Psoas muscle (tissue), 7 donors: ENCODE measurements at regions not wholly inside any gene's neighbourhood (a gene's known extent, or its start where the extent isn't known, plus 50 kb on each side); places are given as distances from the start of the nearest gene placed in this dataset.

Experiments
- ATAC-seq, 4 donors: fragments of 200-7000 bp; cut with Tn5 transposase; one replicate each; pipeline ENCODE4 v1.9.1; 2020; ENCODE audit warnings: moderate library complexity in 3 of 4, mild to moderate bottlenecking in 2 of 4
- DNase-seq, 2 donors: peaks; one replicate each; pipeline ENCODE4 v3.0.0-alpha.2; 2020
- H3K27ac ChIP-seq: fragments of 200-600 bp; one replicate; pipeline ENCODE4 v1.8.0; 2022
- H3K27me3 ChIP-seq, 3 donors: fragments of 200-600 bp in 1 of 3; one replicate each; pipeline versions ENCODE4 v1.6.1 to v1.8.0; 2013 to 2022; ENCODE audit warnings: low read length in 2 of 3, mild to moderate bottlenecking in 2 of 3, moderate library complexity in 1 of 3; ENCODE audit not compliant: insufficient read depth in 3 of 3
- H3K36me3 ChIP-seq, 2 donors: fragments of 200-600 bp in 1 of 2; one replicate each; pipeline versions ENCODE4 v1.6.1 to v1.8.0; 2013 to 2022; ENCODE audit warnings: low read depth in 1 of 2, mild to moderate bottlenecking in 1 of 2, moderate library complexity in 1 of 2; ENCODE audit not compliant: insufficient read depth in 1 of 2
- H3K4me1 ChIP-seq: fragments of 200-600 bp; one replicate; pipeline ENCODE4 v1.8.0; 2022
- H3K4me3 ChIP-seq: fragments of 200-600 bp; one replicate; pipeline ENCODE4 v1.8.0; 2022; ENCODE audit warnings: mild to moderate bottlenecking
- H3K9me3 ChIP-seq: fragments of 200-600 bp; one replicate; pipeline ENCODE4 v1.8.0; 2022
- WGBS, 3 donors: extraction: QIAGEN DNeasy Blood & Tissue Kit; methylation state at CpG; one replicate each; pipeline versions ENCODE4 v1.1.6 to v1.1.7; 2013; 5-methylcytosine and 5-hydroxymethylcytosine counted together
- intact Hi-C, 2 donors: fragments of 100-400 bp; cut with DNase I; formaldehyde crosslinking; loops; one replicate each; pipeline versions ENCODE4 v1.11.0 to v1.14.2; 2022
- TF ChIP-seq, protein P1 (sequence below): fragments of 200-600 bp; IDR thresholded peaks from one replicate; pipeline ENCODE4 v1.8.0; 2022; ENCODE audit warnings: antibody characterized with exemption
- donor health status: healthy with polysubstance abuse.
- donor health status: DM: no; HTN: no; CAD: no; lungs with moderate emphysema.
- donor health status: Bipolar disorder and iron deficiency.
- donor health status: healthy.
- donor health status: DM: yes; HTN: yes; CAD: no.
- donor health status: DM: no; HTN: no; CAD: no.
- donor health status: DM: yes; HTN: yes; CAD: no.

DNA sequence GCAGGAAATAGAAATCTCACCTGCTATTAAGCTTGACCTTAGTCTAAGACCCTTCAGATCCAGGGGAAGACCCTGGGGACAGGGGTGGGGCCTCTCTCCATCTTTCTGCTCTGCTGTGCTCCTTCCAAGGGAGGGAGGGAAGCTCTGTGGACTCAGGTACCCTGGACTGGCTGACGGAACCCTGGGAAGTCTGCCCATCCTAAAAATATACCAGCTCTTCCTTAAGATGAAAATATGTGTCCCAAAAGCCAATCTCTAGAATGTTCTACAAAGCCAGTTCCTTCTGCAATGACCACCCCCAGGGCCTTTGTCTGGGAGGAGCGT lies 73.7 kb downstream of the RTL6 start:
- intact Hi-C loops, result no loop called here

DNA sequence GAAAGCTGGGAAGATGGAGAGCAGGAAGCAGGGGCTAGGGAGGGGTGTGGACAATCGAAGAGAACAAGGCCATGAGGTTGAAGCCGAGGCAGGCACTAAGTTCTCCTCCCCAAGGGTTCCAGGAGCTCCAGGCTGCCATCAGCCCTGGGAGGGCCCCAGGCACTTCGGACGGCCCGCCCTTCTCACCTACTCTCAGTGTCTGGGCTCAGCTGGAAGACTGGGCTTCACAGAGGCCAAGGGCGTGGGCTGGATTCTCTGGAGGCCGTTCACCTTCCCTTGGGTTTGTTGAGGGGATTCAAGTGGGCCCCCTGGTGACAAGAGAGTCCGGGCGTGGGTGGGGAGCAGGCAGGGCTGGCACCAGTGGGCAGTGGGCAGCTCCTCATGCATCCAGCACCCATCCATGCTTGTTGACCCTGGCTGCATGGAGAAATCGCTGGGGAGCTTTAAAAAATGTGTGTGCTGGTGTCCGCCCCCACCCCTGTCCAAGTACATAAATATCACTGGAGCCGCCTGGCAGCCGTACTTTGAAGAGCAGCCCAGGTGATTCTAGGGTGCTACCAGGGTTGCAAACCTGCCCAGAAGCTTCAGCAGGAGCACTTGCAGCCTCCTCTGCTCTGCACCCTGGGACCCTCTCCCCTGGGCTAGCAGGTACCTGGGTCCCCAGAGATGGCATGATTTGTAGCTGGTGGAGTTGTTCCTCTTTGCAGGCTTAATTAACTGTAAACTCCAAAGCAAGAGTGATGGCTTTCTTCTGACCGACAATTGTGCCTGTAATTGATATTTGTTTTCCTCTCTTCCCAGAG lies 74.3 kb downstream of the RTL6 start:
- 68 to 74% (median 71%) methylated on average over 14 of the region's 14 CpGs for WGBS, 3 donors
- no peaks in the 10 kb centered on the region for H3K4me1 ChIP-seq
- no peak for ATAC-seq

More for the DNA sequence above, 73.7 kb downstream of the RTL6 start:
- Histone ChIP-seq H3K36me3 (no peaks in the 10 kb centered on the region), H3K27me3 (peaks cover 0 to 44% (median 12%) of the 10 kb centered on the region in 3 donors), H3K4me1 (no peaks in the 10 kb centered on the region), H3K27ac (no peak overlapping the region), H3K4me3 (no peak overlapping the region), H3K9me3 (peaks cover 4% of the 10 kb centered on the region)
- TF ChIP-seq, protein P1, sequence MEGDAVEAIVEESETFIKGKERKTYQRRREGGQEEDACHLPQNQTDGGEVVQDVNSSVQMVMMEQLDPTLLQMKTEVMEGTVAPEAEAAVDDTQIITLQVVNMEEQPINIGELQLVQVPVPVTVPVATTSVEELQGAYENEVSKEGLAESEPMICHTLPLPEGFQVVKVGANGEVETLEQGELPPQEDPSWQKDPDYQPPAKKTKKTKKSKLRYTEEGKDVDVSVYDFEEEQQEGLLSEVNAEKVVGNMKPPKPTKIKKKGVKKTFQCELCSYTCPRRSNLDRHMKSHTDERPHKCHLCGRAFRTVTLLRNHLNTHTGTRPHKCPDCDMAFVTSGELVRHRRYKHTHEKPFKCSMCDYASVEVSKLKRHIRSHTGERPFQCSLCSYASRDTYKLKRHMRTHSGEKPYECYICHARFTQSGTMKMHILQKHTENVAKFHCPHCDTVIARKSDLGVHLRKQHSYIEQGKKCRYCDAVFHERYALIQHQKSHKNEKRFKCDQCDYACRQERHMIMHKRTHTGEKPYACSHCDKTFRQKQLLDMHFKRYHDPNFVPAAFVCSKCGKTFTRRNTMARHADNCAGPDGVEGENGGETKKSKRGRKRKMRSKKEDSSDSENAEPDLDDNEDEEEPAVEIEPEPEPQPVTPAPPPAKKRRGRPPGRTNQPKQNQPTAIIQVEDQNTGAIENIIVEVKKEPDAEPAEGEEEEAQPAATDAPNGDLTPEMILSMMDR, result no peak
- 45 to 56% (median 52%) methylated on average over 2 of the region's 2 CpGs for WGBS, 3 donors
- no peak for DNase-seq
- ATAC-seq, result no peak

DNA sequence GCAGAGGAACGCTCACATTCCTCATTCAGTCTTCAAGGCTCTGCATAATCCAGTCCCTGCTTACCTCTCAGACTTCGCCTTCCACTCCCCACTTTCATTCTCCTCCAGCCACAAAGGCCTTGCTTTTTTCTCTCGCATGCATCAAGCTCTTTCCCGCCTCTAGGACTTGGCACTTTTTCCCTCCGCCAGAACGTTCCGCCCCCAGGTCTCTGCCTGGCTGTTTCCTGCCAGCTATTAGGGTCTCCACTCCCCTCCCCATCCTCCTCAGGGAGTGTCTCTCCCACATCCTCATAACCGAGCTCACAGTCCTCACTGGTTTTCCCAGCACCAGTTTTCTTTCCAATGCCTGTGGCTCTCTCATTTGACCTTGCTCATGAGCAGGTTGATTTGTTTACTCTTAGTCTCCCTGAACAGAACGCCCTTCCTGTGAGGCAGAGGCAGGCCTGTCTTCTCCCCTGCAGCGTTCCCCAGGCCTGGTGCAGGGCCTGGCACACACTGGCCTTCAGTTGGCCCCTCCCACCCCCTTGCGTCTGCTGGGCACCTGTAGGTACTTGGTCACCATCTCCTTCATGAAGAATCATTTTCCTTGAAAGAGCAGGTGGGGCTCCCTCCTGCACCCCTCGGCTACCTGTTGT lies 75.2 kb downstream of the RTL6 start:
- TF ChIP-seq, protein P1, result no peak
- intact Hi-C loops, result no loop called here
- no peak for DNase-seq
- 64 to 68% (median 66%) methylated on average over 12 of the region's 12 CpGs for WGBS, 3 donors
- H3K36me3 ChIP-seq, result no peaks in the 10 kb centered on the region
- H3K4me3 ChIP-seq, result no peak overlapping the region
- H3K9me3 ChIP-seq, result peaks cover 10% of the 10 kb centered on the region
- peaks cover 0 to 39% (median 11%) of the 10 kb centered on the region in 3 donors for H3K27me3 ChIP-seq
- no peak for ATAC-seq
- no peak overlapping the region for H3K27ac ChIP-seq
- H3K4me1 ChIP-seq, result no peaks in the 10 kb centered on the region

More for the DNA sequence above, 74.3 kb downstream of the RTL6 start:
- TF ChIP-seq, protein P1, result no peak
- intact Hi-C loops, result no loop called here
- H3K27ac ChIP-seq, result no peak overlapping the region
- H3K4me3 ChIP-seq, result no peak overlapping the region
- peaks cover 10% of the 10 kb centered on the region for H3K9me3 ChIP-seq
- DNase-seq, result no peak
- peaks cover 0 to 44% (median 12%) of the 10 kb centered on the region in 3 donors for H3K27me3 ChIP-seq
- H3K36me3 ChIP-seq, result no peaks in the 10 kb centered on the region

DNA sequence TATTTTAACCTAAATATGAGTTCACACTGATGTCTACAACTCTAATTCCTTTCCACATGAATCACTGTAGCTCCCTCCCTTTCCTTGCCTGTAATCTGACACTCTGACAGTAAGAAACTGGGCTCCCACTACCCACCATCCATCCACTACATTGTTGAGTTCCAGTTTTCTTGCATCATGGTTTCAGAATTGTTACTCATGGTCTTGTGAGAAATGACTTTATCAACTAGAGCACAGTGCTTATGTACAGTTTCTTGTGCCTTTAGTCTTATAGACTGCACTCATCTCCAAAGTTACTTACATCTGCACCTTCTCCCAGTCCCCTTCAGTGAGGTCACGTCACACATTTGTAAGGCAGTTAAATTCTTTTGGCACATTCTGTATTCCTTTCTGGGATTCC lies 78.6 kb downstream of the RTL6 start:
- 65 to 77% (median 68%) methylated on average over 1 of the region's 1 CpG for WGBS, 3 donors
- Histone ChIP-seq H3K36me3 (no peaks in the 10 kb centered on the region), H3K27ac (no peak overlapping the region), H3K27me3 (peaks cover 0 to 29% (median 4%) of the 10 kb centered on the region in 3 donors), H3K4me3 (no peak overlapping the region), H3K4me1 (no peaks in the 10 kb centered on the region), H3K9me3 (peaks cover 10% of the 10 kb centered on the region)
- ATAC-seq (no peak), DNase-seq (no peak)
- intact Hi-C loops, result no loop called here
- TF ChIP-seq, protein P1, result no peak
